H9 (cell line): ENCODE measurements at regions not wholly inside any gene's neighbourhood (a gene's known extent, or its start where the extent isn't known, plus 50 kb on each side); places are given as distances from the start of the nearest gene placed in this dataset.

Experiments
- DNase-seq: peaks from one replicate; pipeline ENCODE4 v3.0.0-alpha.2; 2017
- H2AFZ ChIP-seq: one replicate; pipeline ENCODE4 v1.6.1; 2013; ENCODE audit warnings: mild to moderate bottlenecking, low read length, control low read depth, moderate library complexity
- H2AK5ac ChIP-seq: 2 replicates; pipeline ENCODE4 v1.6.1; 2013; ENCODE audit warnings: low read length, control low read depth, mixed read lengths; ENCODE audit not compliant: insufficient read length
- H2BK120ac ChIP-seq: one replicate; pipeline ENCODE4 v1.6.1; 2013; ENCODE audit warnings: low read depth, mild to moderate bottlenecking, low read length, control low read depth, inconsistent platforms; ENCODE audit not compliant: poor library complexity, severe bottlenecking
- H2BK12ac ChIP-seq: 2 replicates; pipeline ENCODE4 v1.6.1; 2013; ENCODE audit warnings: low read length, control low read depth, mixed read lengths, low read depth; ENCODE audit not compliant: insufficient read length
- H2BK15ac ChIP-seq: 2 replicates; pipeline ENCODE4 v1.6.1; 2013; ENCODE audit warnings: low read depth, low read length, control low read depth
- H2BK20ac ChIP-seq: one replicate; pipeline ENCODE4 v1.6.1; 2013; ENCODE audit warnings: low read depth, mild to moderate bottlenecking, low read length, control low read depth, inconsistent platforms; ENCODE audit not compliant: poor library complexity, severe bottlenecking
- H2BK5ac ChIP-seq: 2 replicates; pipeline ENCODE4 v1.6.1; 2013; ENCODE audit warnings: low read length, control low read depth, mixed read lengths; ENCODE audit not compliant: insufficient read length
- H3K14ac ChIP-seq: 2 replicates; pipeline ENCODE4 v1.6.1; 2013; ENCODE audit warnings: low read length, control low read depth; ENCODE audit not compliant: insufficient read depth
- H3K18ac ChIP-seq: 2 replicates; pipeline ENCODE4 v1.6.1; 2013; ENCODE audit warnings: low read depth, mild to moderate bottlenecking, mixed read lengths, low read length, control low read depth; ENCODE audit not compliant: insufficient read length
- H3K23ac ChIP-seq: 2 replicates; pipeline ENCODE4 v1.6.1; 2013; ENCODE audit warnings: low read length, control low read depth, mixed read lengths, low read depth; ENCODE audit not compliant: insufficient read length
- H3K23me2 ChIP-seq: 2 replicates; pipeline ENCODE4 v1.6.1; 2013; ENCODE audit warnings: low read depth, mild to moderate bottlenecking, mixed read lengths, low read length, control low read depth; ENCODE audit not compliant: insufficient read length, poor library complexity, severe bottlenecking
- H3K27ac ChIP-seq: 2 replicates; pipeline ENCODE4 v1.5.1; 2013; ENCODE audit warnings: low read length, control low read depth, mixed read lengths, low read depth; ENCODE audit not compliant: insufficient read length
- H3K27me3 ChIP-seq: 2 replicates; pipeline ENCODE4 v1.6.1; 2013; ENCODE audit warnings: low read length, control low read depth, inconsistent platforms; ENCODE audit not compliant: insufficient read depth
- H3K4ac ChIP-seq: 2 replicates; pipeline ENCODE4 v1.6.1; 2013; ENCODE audit warnings: low read depth, mild to moderate bottlenecking, control low read depth, inconsistent platforms, low read length, moderate library complexity
- H3K4me1 ChIP-seq: 2 replicates; pipeline ENCODE4 v1.6.1; 2013; ENCODE audit warnings: low read length, control low read depth, inconsistent platforms; ENCODE audit not compliant: insufficient read depth
- H3K4me2 ChIP-seq: 2 replicates; pipeline ENCODE4 v1.6.1; 2013; ENCODE audit warnings: low read length, control low read depth, mixed read lengths; ENCODE audit not compliant: insufficient read length, insufficient read depth
- H3K56ac ChIP-seq: 2 replicates; pipeline ENCODE4 v1.6.1; 2013; ENCODE audit warnings: low read depth, mild to moderate bottlenecking, mixed read lengths, low read length, control low read depth; ENCODE audit not compliant: insufficient read length
- H3K79me1 ChIP-seq: 2 replicates; pipeline ENCODE4 v1.6.1; 2013; ENCODE audit warnings: low read depth, mild to moderate bottlenecking, moderate library complexity, low read length, control low read depth, inconsistent platforms; ENCODE audit not compliant: insufficient read depth, poor library complexity, severe bottlenecking
- H3K79me2 ChIP-seq: 2 replicates; pipeline ENCODE4 v1.6.1; 2013; ENCODE audit warnings: low read length, control low read depth, inconsistent platforms; ENCODE audit not compliant: insufficient read depth
- H3K9ac ChIP-seq: 2 replicates; pipeline ENCODE4 v1.6.1; 2013; ENCODE audit warnings: low read length, control low read depth, mixed read lengths; ENCODE audit not compliant: insufficient read length; ENCODE audit errors: extremely low read depth
- H3K9me3 ChIP-seq: one replicate; pipeline ENCODE4 v1.6.1; 2013; ENCODE audit warnings: low read depth, low read length, inconsistent platforms; ENCODE audit not compliant: control insufficient read depth
- H3T11ph ChIP-seq: one replicate; pipeline ENCODE4 v1.6.1; 2013; ENCODE audit warnings: mild to moderate bottlenecking, low read length, control low read depth, inconsistent platforms
- H4K20me1 ChIP-seq: one replicate; pipeline ENCODE4 v1.6.1; 2013; ENCODE audit not compliant: control insufficient read depth, insufficient read length, insufficient read depth
- H4K5ac ChIP-seq: 2 replicates; pipeline ENCODE4 v1.6.1; 2013; ENCODE audit warnings: low read depth, mild to moderate bottlenecking, mixed read lengths, low read length, control low read depth; ENCODE audit not compliant: insufficient read length
- H4K8ac ChIP-seq: replicated peaks from 2 replicates; pipeline ENCODE4 v1.6.1; 2013; ENCODE audit warnings: low read length, control low read depth, mixed read lengths, low read depth; ENCODE audit not compliant: insufficient read length
- H4K91ac ChIP-seq: 2 replicates; pipeline ENCODE4 v1.6.1; 2013; ENCODE audit warnings: low read depth, mild to moderate bottlenecking, moderate library complexity, mixed read lengths, low read length, control low read depth; ENCODE audit not compliant: insufficient read length
- H3K27ac Mint-ChIP-seq, 3 experiments: 2 replicates in 2 of 3; 3 replicates in 1 of 3; pipeline ENCODE4 v1.8.0; 2020 to 2021; ENCODE audit warnings: mixed read lengths in 3 of 3, mild to moderate bottlenecking in 1 of 3, moderate library complexity in 1 of 3
- H3K27me3 Mint-ChIP-seq: 2 replicates; pipeline ENCODE4 v1.8.0; 2021; ENCODE audit warnings: low read depth, mild to moderate bottlenecking, moderate library complexity, mixed read lengths
- H3K36me3 Mint-ChIP-seq, 3 experiments: 2 replicates in 2 of 3; 3 replicates in 1 of 3; pipeline ENCODE4 v1.8.0; 2020 to 2021; ENCODE audit warnings: low read depth in 3 of 3, mixed read lengths in 3 of 3; ENCODE audit not compliant: insufficient read depth in 1 of 3
- H3K4me1 Mint-ChIP-seq, 2 experiments: 2 replicates each; pipeline ENCODE4 v1.8.0; 2020; ENCODE audit warnings: mixed read lengths in 2 of 2
- H3K4me3 Mint-ChIP-seq, 2 experiments: 2 replicates in 1 of 2; 3 replicates in 1 of 2; pipeline ENCODE4 v1.8.0; 2020 to 2021; ENCODE audit warnings: mild to moderate bottlenecking in 2 of 2, mixed read lengths in 2 of 2, moderate library complexity in 1 of 2
- H3K9me3 Mint-ChIP-seq, 2 experiments: 2 replicates in 1 of 2; 3 replicates in 1 of 2; pipeline ENCODE4 v1.8.0; 2020; ENCODE audit warnings: mild to moderate bottlenecking in 2 of 2, mixed read lengths in 2 of 2, moderate library complexity in 1 of 2
- WGBS: extraction: QIAGEN DNeasy Blood & Tissue Kit; methylation state at CpG from one replicate; pipeline ENCODE4 v1.1.7; 2013; ENCODE audit warnings: missing lambda C conversion rate, low lambda C conversion rate, mixed read lengths; ENCODE audit not compliant: insufficient read length; ENCODE audit errors: extremely low coverage; 5-methylcytosine and 5-hydroxymethylcytosine counted together
- TF ChIP-seq, protein P1 (sequence below): fragments of 200-600 bp; sonication (generic); conservative IDR thresholded peaks from 3 replicates; pipeline ENCODE4 v1.8.0; 2021; ENCODE audit warnings: antibody characterized with exemption, mild to moderate bottlenecking

DNA sequence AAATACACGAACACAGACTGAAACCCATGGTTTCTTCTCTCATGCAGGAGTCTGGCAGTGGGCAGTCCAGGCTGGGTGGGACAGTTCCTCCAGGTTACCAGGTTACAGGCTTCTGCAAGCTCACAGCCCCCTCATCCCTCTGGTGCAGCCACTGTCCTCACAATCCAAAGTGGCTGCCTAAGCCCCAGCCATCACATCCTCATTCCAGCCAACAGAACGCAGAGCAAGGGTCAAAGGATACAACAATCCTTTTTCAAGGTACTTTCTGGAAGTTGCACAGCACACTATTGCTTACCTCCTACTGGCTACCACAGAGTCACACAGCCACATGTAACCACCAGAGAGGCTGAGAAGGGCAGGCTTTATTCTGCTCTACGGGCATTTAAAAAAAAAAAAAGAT, 154.6 kb downstream of the NUP210 start:
- Histone ChIP-seq H3K4ac (no peak overlapping the region), H2BK15ac (no peak overlapping the region), H4K5ac (no peak overlapping the region), H3K18ac (no peak overlapping the region), H3K27me3 (no peaks in the 10 kb centered on the region), H3K4me2 (no peak overlapping the region), H3K14ac (no peak overlapping the region), H3K23ac (no peak overlapping the region), H3T11ph (no peak overlapping the region), H2BK120ac (no peak overlapping the region), H3K4me1 (peaks cover 6% of the 10 kb centered on the region; the same call in 1 of the 2 replicates), H2AFZ (no peak overlapping the region), H3K9ac (no peak overlapping the region), H4K91ac (no peak overlapping the region), H2AK5ac (no peak overlapping the region), H3K27ac (no peak overlapping the region), H2BK12ac (no peak overlapping the region), H4K20me1 (peaks cover 2% of the 10 kb centered on the region), H3K9me3 (no peaks in the 10 kb centered on the region), H2BK5ac (no peak overlapping the region), H4K8ac (no peak overlapping the region), H3K23me2 (no peaks in the 10 kb centered on the region), H3K79me2 (no peaks in the 10 kb centered on the region; the same call in 1 of the 2 replicates), H3K56ac (no peak overlapping the region), H2BK20ac (no peak overlapping the region), H3K79me1 (no peaks in the 10 kb centered on the region)
- Mint-ChIP-seq H3K36me3 (peaks cover 0 to 3% (median 2%) of the 10 kb centered on the region in 3 experiments; a peak in 3 of 7 replicates), H3K9me3 (peaks cover 4% of the 10 kb centered on the region in 2 experiments; a peak in 3 of 5 replicates), H3K27ac (no peak overlapping the region), H3K27me3 (peaks cover 2% of the 10 kb centered on the region), H3K4me3 (no peak overlapping the region), H3K4me1 (peaks cover 8 to 11% of the 10 kb centered on the region in 2 experiments; a peak in 3 of 4 replicates)
- TF ChIP-seq, protein P1, sequence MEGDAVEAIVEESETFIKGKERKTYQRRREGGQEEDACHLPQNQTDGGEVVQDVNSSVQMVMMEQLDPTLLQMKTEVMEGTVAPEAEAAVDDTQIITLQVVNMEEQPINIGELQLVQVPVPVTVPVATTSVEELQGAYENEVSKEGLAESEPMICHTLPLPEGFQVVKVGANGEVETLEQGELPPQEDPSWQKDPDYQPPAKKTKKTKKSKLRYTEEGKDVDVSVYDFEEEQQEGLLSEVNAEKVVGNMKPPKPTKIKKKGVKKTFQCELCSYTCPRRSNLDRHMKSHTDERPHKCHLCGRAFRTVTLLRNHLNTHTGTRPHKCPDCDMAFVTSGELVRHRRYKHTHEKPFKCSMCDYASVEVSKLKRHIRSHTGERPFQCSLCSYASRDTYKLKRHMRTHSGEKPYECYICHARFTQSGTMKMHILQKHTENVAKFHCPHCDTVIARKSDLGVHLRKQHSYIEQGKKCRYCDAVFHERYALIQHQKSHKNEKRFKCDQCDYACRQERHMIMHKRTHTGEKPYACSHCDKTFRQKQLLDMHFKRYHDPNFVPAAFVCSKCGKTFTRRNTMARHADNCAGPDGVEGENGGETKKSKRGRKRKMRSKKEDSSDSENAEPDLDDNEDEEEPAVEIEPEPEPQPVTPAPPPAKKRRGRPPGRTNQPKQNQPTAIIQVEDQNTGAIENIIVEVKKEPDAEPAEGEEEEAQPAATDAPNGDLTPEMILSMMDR: no peak
- no CpG with 5 or more reads among the region's 3 CpGs for WGBS
- no peak for DNase-seq
